WERI-Rb-1 (cell line): ENCODE measurements at regions not wholly inside any gene's neighbourhood (a gene's known extent, or its start where the extent isn't known, plus 50 kb on each side); places are given as distances from the start of the nearest gene placed in this dataset.
A peak's percentile ranks its signal among the peaks of the same experiment; 100 is the strongest.

ENCODE experiments used
- DNase-seq: peaks from one replicate; pipeline ENCODE4 v3.0.0-alpha.2; 2020
- H3K27ac ChIP-seq: fragments of 250-450 bp; sonication (Bioruptor Pico); 2 replicates; pipeline ENCODE4 v1.5.1; 2020; ENCODE audit warnings: mild to moderate bottlenecking, moderate library complexity
- H3K27me3 ChIP-seq: fragments of 250-450 bp; sonication (Bioruptor Pico); 2 replicates; pipeline ENCODE4 v1.5.1; 2021; ENCODE audit warnings: mild to moderate bottlenecking, low read depth, moderate library complexity; ENCODE audit not compliant: insufficient read depth, severe bottlenecking
- H3K36me3 ChIP-seq: fragments of 250-450 bp; sonication (Bioruptor Pico); 2 replicates; pipeline ENCODE4 v1.5.1; 2020; ENCODE audit warnings: mild to moderate bottlenecking, moderate library complexity
- H3K4me3 ChIP-seq: 2 replicates; pipeline ENCODE4 v1.5.1; 2011; ENCODE audit warnings: low read depth, mild to moderate bottlenecking, control low read depth, low read length
- H3K9me3 ChIP-seq: fragments of 250-450 bp; sonication (Bioruptor Pico); 2 replicates; pipeline ENCODE4 v1.5.1; 2021; ENCODE audit warnings: mild to moderate bottlenecking, moderate library complexity; ENCODE audit not compliant: severe bottlenecking
- TF ChIP-seq, protein P1 (sequence below): IDR thresholded peaks from 2 replicates; pipeline ENCODE4 v1.5.1; 2011; ENCODE audit warnings: low read depth, mild to moderate bottlenecking, control low read depth, inconsistent platforms, low read length

- Histone ChIP-seq H3K36me3 (no peaks in the 10 kb centered on the region), H3K27me3 (no peaks in the 10 kb centered on the region), H3K9me3 (no peaks in the 10 kb centered on the region), H3K27ac (no peak overlapping the region), H3K4me3 (no peak overlapping the region)
- DNase-seq = peak; percentile 24
- TF ChIP-seq, protein P1, sequence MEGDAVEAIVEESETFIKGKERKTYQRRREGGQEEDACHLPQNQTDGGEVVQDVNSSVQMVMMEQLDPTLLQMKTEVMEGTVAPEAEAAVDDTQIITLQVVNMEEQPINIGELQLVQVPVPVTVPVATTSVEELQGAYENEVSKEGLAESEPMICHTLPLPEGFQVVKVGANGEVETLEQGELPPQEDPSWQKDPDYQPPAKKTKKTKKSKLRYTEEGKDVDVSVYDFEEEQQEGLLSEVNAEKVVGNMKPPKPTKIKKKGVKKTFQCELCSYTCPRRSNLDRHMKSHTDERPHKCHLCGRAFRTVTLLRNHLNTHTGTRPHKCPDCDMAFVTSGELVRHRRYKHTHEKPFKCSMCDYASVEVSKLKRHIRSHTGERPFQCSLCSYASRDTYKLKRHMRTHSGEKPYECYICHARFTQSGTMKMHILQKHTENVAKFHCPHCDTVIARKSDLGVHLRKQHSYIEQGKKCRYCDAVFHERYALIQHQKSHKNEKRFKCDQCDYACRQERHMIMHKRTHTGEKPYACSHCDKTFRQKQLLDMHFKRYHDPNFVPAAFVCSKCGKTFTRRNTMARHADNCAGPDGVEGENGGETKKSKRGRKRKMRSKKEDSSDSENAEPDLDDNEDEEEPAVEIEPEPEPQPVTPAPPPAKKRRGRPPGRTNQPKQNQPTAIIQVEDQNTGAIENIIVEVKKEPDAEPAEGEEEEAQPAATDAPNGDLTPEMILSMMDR = peak; percentile 34; the same call in 1 of the 2 replicates
These were observed 400.4 kb downstream of the CDC14C start for GRCh38 chr7:49324707-49325106.

DNA sequence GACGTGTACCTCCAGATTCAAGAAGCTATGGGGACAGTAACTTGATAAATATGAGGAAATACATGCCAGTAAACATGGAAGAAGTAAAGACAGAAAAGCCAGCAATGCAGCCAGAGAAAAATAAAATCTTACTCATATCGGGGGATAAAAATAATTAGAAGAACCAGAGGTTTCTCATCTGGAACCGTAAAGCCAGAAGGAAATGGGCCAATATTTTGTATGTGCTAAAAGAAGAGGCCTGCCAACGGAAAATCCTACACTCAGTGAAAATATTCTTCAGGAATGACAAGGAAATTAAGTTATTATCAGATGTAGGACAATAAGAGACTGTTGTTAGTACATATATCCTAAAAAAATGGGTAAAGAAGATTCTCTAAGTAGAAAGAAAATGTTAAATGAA, 401.2 kb downstream of the CDC14C start:
- DNase-seq = no peak
- H3K4me3 ChIP-seq = no peak overlapping the region
- no peaks in the 10 kb centered on the region for H3K9me3 ChIP-seq
- no peak overlapping the region for H3K27ac ChIP-seq
- TF ChIP-seq, protein P1 = no peak
- H3K27me3 ChIP-seq = no peaks in the 10 kb centered on the region
- H3K36me3 ChIP-seq = no peaks in the 10 kb centered on the region

GRCh38 chr7:49327155-49327554, 402.8 kb downstream of the CDC14C start:
- no peaks in the 10 kb centered on the region for H3K9me3 ChIP-seq
- no peak overlapping the region for H3K4me3 ChIP-seq
- TF ChIP-seq, protein P1 = no peak
- no peaks in the 10 kb centered on the region for H3K27me3 ChIP-seq
- DNase-seq = no peak
- H3K27ac ChIP-seq = no peak overlapping the region
- no peaks in the 10 kb centered on the region for H3K36me3 ChIP-seq

GRCh38 chr7:49333180-49333881, 409.0 kb downstream of the CDC14C start:
- H3K27ac ChIP-seq = no peak overlapping the region
- H3K4me3 ChIP-seq = no peak overlapping the region
- no peak for DNase-seq

GRCh38 chr7:49341849-49342248, 417.5 kb downstream of the CDC14C start:
- Histone ChIP-seq H3K27ac (no peak overlapping the region), H3K4me3 (no peak overlapping the region), H3K36me3 (no peaks in the 10 kb centered on the region), H3K27me3 (no peaks in the 10 kb centered on the region), H3K9me3 (no peaks in the 10 kb centered on the region)
- DNase-seq = no peak
- TF ChIP-seq, protein P1 = no peak

More at GRCh38 chr7:49333180-49333881, 409.0 kb downstream of the CDC14C start:
- Histone ChIP-seq H3K27me3 (no peaks in the 10 kb centered on the region), H3K36me3 (no peaks in the 10 kb centered on the region), H3K9me3 (no peaks in the 10 kb centered on the region)
- TF ChIP-seq, protein P1 = no peak

GRCh38 chr7:49344556-49344955, 420.2 kb downstream of the CDC14C start:
- TF ChIP-seq, protein P1 = no peak
- H3K27me3 ChIP-seq = no peaks in the 10 kb centered on the region
- no peak for DNase-seq
- no peaks in the 10 kb centered on the region for H3K9me3 ChIP-seq
- no peaks in the 10 kb centered on the region for H3K36me3 ChIP-seq
- H3K27ac ChIP-seq = no peak overlapping the region
- no peak overlapping the region for H3K4me3 ChIP-seq
